HepG2 (cell line): ENCODE measurements at regions not wholly inside any gene's neighbourhood (a gene's known extent, or its start where the extent isn't known, plus 50 kb on each side); places are given as distances from the start of the nearest gene placed in this dataset.

Experiments used
- ATAC-seq: fragments of 200-7000 bp; cut with Tn5 transposase; 3 replicates; pipeline ENCODE4 v1.9.1; 2020; ENCODE audit warnings: mild to moderate bottlenecking, moderate library complexity
- BruUV-seq: library from RNA; stranded (reverse); fragments of 400-500 nt; replicated peaks from 2 replicates; lab custom pipeline; 2021; lab: Mats Ljungman, UMichigan
- CTCF ChIA-PET: fragments of 300-600 bp; formaldehyde crosslinking; extraction: SDS; loops from one replicate; lab custom pipeline; 2021; ENCODE audit warnings: low total read pairs, inconsistent platforms, low intra/inter-chr PET ratio; lab: Yijun Ruan, JAX
- POLR2A ChIA-PET: fragments of 350-600 bp; sonication (Branson Sonifier 250); formaldehyde crosslinking; loops from one replicate; lab custom pipeline; 2020; ENCODE audit warnings: antibody characterized with exemption, inconsistent platforms; lab: Yijun Ruan, JAX
- DNase-seq: peaks from one replicate; pipeline ENCODE4 v3.0.0-alpha.2; 2015; ENCODE audit warnings: low spot score
- FAIRE-seq: peaks from 3 replicates; lab custom pipeline; 2011; peaks lifted over from hg19 to GRCh38; lab: Jason Lieb, UNC
- H2AFZ ChIP-seq: one replicate; pipeline ENCODE4 v1.6.1; 2011; ENCODE audit warnings: low read length, inconsistent platforms
- H3K27ac ChIP-seq: fragments of 300-600 bp; 3 replicates; pipeline ENCODE4 v1.8.0; 2011; ENCODE audit warnings: mixed run types, mild to moderate bottlenecking, mixed read lengths, low read length, inconsistent platforms; ENCODE audit not compliant: insufficient read depth; ENCODE audit errors: extremely low read length
- H3K27me3 ChIP-seq, 2 experiments: fragments of 200-600 bp in 1 of 2; 2 replicates in 1 of 2; 3 replicates in 1 of 2; pipeline versions ENCODE4 v1.6.0 to v1.8.0; 2011; ENCODE audit warnings: low read length in 2 of 2, mild to moderate bottlenecking in 2 of 2, moderate library complexity in 2 of 2, inconsistent platforms in 1 of 2; ENCODE audit not compliant: insufficient read depth in 2 of 2, control insufficient read depth in 1 of 2
- H3K36me3 ChIP-seq, 2 experiments: fragments of 200-600 bp in 1 of 2; replicated peaks in 1 of 2; 2 replicates in 1 of 2; 3 replicates in 1 of 2; pipeline versions ENCODE4 v1.5.1 to v1.8.0; 2011; ENCODE audit warnings: low read length in 2 of 2, inconsistent platforms in 1 of 2; ENCODE audit not compliant: insufficient read depth in 2 of 2, control insufficient read depth in 1 of 2
- H3K4me1 ChIP-seq: 2 replicates; pipeline ENCODE4 v1.5.1; 2012; ENCODE audit warnings: low read length, inconsistent platforms; ENCODE audit not compliant: insufficient read depth
- H3K4me2 ChIP-seq: 2 replicates; pipeline ENCODE4 v1.6.0; 2011; ENCODE audit warnings: low read depth, low read length, inconsistent platforms
- H3K4me3 ChIP-seq, 3 experiments: fragments of 200-600 bp in 1 of 3; sonication (generic), shearing (Covaris generic) in 1 of 3; replicated peaks in 1 of 3; 2 replicates each; pipeline ENCODE4 v1.5.1; 2011 to 2016; ENCODE audit warnings: low read length in 3 of 3, inconsistent platforms in 2 of 3, low read depth in 2 of 3, mild to moderate bottlenecking in 2 of 3, control low read depth in 1 of 3, mixed read lengths in 1 of 3; ENCODE audit not compliant: insufficient read depth in 1 of 3
- H3K79me2 ChIP-seq: one replicate; pipeline ENCODE4 v1.6.1; 2011; ENCODE audit warnings: low read length, inconsistent platforms; ENCODE audit not compliant: insufficient read depth
- H3K9ac ChIP-seq: 2 replicates; pipeline ENCODE4 v1.6.0; 2011; ENCODE audit warnings: mild to moderate bottlenecking, low read depth, low read length, inconsistent platforms; ENCODE audit not compliant: insufficient read depth
- H3K9me3 ChIP-seq: 2 replicates; pipeline ENCODE4 v1.5.1; 2012; ENCODE audit warnings: mild to moderate bottlenecking, low read length
- H4K20me1 ChIP-seq: 2 replicates; pipeline ENCODE4 v1.6.0; 2011; ENCODE audit warnings: inconsistent platforms, mild to moderate bottlenecking, low read length, moderate library complexity; ENCODE audit not compliant: insufficient read depth
- HMGXB3 ChIP-seq: sonication (generic); formaldehyde crosslinking; IDR thresholded peaks from 2 replicates; pipeline ENCODE4 v1.4.0; 2020; ENCODE audit warnings: missing genetic modification reagents, borderline replicate concordance
- MAFK ChIP-seq, 2 experiments: IDR thresholded peaks in 1 of 2; conservative IDR thresholded peaks in 1 of 2; 2 replicates each; pipeline ENCODE4 v1.6.1; 2011; ENCODE audit warnings: improper control_type of control experiment in 2 of 2, low read length in 2 of 2
- NFE2L2 ChIP-seq: fragments of 150-350 bp; IDR thresholded peaks from 2 replicates; pipeline ENCODE4 v1.6.1; 2014; ENCODE audit warnings: low read length
- SMC3 ChIP-seq: IDR thresholded peaks from 2 replicates; pipeline ENCODE4 v1.6.1; 2011; ENCODE audit warnings: low read length, improper control_type of control experiment
- ZMAT3 ChIP-seq: sonication (generic); formaldehyde crosslinking; conservative IDR thresholded peaks from 2 replicates; pipeline ENCODE4 v1.7.0; 2021; ENCODE audit warnings: missing genetic modification reagents
- ZNF580 ChIP-seq: IDR thresholded peaks from 2 replicates; pipeline ENCODE4 v1.6.1; 2016; ENCODE audit warnings: low read depth, borderline replicate concordance
- ZNF672 ChIP-seq: sonication (generic); formaldehyde crosslinking; IDR thresholded peaks from 2 replicates; pipeline ENCODE4 v1.8.1; 2022; ENCODE audit warnings: missing genetic modification reagents
- ZNF83 ChIP-seq: sonication (generic); formaldehyde crosslinking; IDR thresholded peaks from 2 replicates; pipeline ENCODE4 v1.4.0; 2020; ENCODE audit warnings: missing genetic modification reagents, mild to moderate bottlenecking, borderline replicate concordance
- in situ Hi-C: cut with HindIII; loops from 2 replicates; pipeline ENCODE4 v1.10.0; 2017; ENCODE audit warnings: low pct_unique_long_range_greater_than_20kb; ENCODE audit not compliant: extremely low pct_ligation_motif_present
- intact Hi-C: fragments of 100-400 bp; cut with micrococcal nuclease; formaldehyde crosslinking; loops from one replicate; pipeline ENCODE4 v1.10.0; 2022; ENCODE audit not compliant: unreplicated experiment

- H3K9ac ChIP-seq, result no peak overlapping the region
- ATAC-seq, result no peak
- H3K27me3 ChIP-seq, result no peaks in the 10 kb centered on the region
- no peaks in the 10 kb centered on the region for H4K20me1 ChIP-seq
- FAIRE-seq, result no peak
- H3K27ac ChIP-seq, result no peak overlapping the region
- TF ChIP-seq HMGXB3 (CRISPR knock-in tag) (no peak), ZNF580 (CRISPR knock-in tag) (no peak), ZNF83 (CRISPR knock-in tag) (no peak), SMC3 (no peak), MAFK (conservative IDR thresholded peaks at IDR 0.05 in 1 of 2, IDR thresholded peaks at IDR 0.05 in 1 of 2; ENCODE audit: low read length in 2 of 2) (peak; percentile 9 to 27; a peak in 1 of 4 replicates), ZNF672 (CRISPR knock-in tag) (no peak), NFE2L2 (peak; percentile 44; the same call in 1 of the 2 replicates), ZMAT3 (CRISPR knock-in tag) (no peak)
- TF ChIP-seq, all 625 proteins: peak for 2
- Histone ChIP-seq H2AFZ (no peak overlapping the region), H3K79me2 (no peaks in the 10 kb centered on the region), H3K4me1 (peaks cover 10% of the 10 kb centered on the region), H3K4me3 (no peak overlapping the region), H3K9me3 (no peaks in the 10 kb centered on the region), H3K4me2 (no peak overlapping the region), H3K36me3 (no peaks in the 10 kb centered on the region)
- in situ Hi-C loops (no loop called here), intact Hi-C loops (no loop called here)
- CTCF ChIA-PET, result no interaction called here
- DNase-seq, result no peak
- BruUV-seq, result no TSS peak
- POLR2A ChIA-PET, result no interaction called here
These were observed 125.9 kb upstream of the BCL6 start for GRCh38 chr3:187871204-187871591.
